ENCODE measurements at regions not wholly inside any gene's neighbourhood (a gene's known extent, or its start where the extent isn't known, plus 50 kb on each side); places are given as distances from the start of the nearest gene placed in this dataset.

GRCh38 chr20:39333211-39333610 lies 371.1 kb downstream of the DHX35 start:
- no peak for DNase-seq

- DNase-seq: no peak
These were observed 366.2 kb downstream of the DHX35 start for GRCh38 chr20:39328347-39328746.

- DNase-seq: no peak
These were observed 363.9 kb downstream of the DHX35 start for GRCh38 chr20:39326050-39326449.

DNA sequence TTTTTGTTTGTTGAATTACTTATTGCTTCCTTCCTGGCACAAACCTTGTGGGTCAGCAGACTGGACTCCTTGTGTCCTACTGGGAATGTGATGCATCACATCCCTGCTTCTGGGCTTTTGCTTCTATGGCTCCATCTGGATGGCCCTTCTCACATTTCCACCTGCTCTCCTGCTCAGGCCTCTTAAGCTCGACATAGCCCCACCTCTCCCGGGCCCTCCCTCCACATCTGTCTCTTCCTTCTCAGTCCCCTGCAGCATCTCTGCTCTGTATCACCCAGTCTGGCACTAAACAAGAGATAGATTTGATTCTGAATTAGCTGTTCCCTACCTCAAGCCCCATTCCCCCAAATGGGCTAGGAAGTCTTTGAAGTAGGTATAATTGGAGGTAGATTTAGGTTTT lies 356.8 kb downstream of the DHX35 start:
- DNase-seq: no peak

GRCh38 chr20:39312676-39313075 lies 350.5 kb downstream of the DHX35 start:
- DNase-seq: no peak

DNA sequence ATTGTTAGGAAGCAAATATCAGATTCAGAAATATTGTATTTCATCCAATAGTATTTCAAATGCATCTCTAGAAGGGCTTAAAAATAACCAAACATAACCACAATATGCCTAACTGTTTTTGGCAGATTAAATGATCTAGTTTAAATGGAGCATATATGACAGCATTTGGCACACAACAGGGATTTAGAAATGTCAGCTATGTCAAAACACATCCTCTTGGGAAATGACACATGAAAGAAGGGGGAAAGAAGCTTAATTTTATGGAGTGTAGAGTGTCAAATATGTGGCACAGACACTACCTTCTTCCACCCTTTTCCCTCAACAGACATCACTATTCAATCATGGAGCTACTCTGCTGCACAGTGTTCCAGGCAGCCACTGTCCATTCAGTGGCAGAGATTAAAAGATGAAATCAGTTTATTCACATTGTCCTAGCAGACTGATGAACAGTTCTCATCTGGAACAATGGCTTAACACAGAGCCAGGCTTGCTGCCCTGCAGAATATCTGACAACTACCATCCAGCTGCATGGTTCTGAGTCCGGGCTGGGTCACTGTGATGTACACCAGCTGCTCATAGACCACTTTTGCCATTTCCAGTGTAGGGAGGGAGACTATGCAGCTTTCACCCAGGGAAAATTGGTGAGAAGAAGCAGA lies 349.8 kb downstream of the DHX35 start:
- DNase-seq: no peak

DNA sequence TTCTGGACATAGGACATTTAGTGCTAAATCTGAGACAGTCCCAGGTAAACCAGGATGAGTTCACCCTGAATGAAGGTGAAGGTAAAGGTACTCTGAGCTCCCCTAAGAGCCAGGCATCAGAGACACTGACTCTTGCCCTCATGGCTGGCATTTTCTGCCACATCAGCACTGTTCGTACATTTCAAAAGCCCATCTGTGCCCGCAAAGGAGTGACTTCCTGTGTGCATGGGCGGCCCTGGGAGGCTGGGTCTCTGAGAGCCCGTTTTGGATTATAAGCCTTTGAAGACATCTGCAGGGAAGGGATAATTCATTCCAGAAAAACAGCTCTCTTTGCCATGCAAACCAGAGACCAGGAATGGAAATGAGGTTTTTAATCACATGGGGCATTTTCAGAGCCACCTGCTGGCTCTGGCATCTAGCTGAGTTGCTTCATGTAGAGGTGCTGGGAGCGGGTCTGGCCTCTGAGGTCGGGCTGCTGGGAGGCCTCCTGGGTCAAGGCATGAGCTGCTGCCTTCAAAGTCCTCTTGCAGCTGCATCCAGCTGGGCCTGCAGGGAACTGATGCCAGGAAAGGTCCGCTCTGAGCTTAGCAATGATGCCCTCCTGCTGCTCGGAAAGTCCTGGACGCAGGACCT lies 348.3 kb downstream of the DHX35 start:
- no peak for DNase-seq

DNA sequence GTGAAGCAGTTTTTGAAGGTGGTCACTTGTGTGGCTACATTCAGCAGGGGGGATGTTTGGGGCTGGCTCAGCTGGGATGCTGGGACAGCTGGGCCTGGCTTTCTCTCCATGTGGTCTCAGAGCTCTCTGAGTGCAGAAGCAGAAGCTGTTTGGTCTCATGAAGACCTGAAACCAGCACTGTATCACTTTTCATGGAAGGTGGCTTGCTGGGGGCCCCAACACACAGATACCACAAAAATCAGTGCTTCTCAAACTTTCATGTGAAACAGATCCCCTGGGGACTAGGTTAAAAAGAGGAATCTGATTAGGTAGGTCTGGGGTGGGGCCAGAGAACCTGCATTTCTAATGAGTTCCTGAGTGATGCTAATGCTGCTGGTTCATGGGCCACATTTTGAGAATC lies 347.3 kb downstream of the DHX35 start:
- DNase-seq: no peak

DNA sequence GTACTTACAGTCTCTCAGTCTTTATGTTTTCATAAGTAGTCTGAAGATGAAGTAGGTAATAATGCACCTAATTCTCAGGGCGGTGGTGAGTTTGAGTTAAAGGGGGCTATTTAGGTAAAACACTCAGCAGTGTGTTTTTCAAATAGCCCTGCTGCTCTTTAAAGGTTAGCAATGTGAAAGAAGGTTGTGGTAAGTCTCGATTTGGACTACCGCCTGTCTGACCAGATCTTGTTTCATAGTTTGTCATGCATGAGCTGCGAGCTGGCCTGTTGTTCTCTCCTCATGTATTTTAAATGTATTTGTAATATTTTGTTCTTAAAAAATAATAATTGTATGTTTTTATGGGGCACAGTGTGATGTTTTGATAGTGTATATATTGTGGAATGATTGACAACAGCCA lies 340.2 kb downstream of the DHX35 start:
- no peak for DNase-seq

DNA sequence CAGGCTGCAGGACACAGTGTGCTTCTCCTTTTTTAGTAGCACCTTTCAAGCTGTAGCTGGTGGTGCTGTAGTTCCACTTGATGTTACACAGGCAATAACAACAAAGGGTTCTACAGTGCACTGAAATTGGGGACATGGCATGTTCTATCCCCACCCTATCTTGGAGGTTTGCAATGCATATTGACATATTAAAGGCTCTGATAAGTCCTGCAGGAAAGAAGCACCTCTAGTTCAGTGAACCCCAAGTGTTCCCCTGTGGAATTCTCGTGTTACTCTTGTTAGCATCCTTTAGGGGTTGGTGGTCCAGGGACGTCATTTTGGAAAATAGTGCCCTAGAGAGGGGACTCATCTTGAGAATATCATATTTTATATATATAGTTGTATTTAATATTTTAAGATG lies 337.6 kb downstream of the DHX35 start:
- no peak for DNase-seq

- DNase-seq: no peak
These were observed 336.7 kb downstream of the DHX35 start for GRCh38 chr20:39298571-39299506.

DNA sequence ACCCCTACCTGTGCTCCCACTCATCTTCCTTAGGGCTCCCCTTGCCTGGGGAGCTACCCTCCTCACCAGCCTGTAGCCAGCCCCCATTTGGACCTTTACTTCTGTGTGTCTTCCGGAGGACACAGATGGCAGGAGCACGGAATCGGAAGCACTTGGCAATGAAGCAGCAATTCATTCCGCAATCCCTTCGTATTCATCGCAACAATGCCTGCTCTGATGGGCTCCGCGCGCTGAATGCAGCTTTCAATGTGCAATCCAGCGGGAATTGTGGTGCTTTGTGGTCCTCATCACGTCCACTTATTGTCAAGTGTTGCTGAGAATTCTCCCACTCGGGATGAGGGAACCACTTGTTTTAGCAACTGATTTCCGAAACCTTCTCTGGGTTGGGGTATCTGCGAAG lies 336.0 kb downstream of the DHX35 start:
- no peak for DNase-seq

DNA sequence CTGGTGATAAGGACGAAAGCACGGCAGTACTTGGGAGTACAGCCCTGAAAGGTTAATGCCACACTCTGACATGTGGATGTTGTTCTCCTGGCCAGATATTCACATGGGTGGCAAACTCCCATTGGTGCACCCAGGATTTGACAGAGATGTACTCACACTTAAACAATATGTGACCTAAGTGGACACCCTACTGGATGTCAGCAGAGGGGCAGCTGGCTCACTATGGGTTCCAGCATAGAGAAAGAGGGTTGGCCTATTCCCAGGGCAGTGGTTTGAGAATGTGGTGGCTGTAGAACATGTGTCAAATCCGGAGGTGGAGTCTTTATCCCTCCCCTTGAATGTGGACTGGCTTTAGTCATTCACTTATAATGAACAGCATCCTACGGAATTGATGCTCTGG lies 333.2 kb downstream of the DHX35 start:
- DNase-seq: no peak

GRCh38 chr20:39294137-39294725 lies 332.1 kb downstream of the DHX35 start:
- no peak for DNase-seq

DNA sequence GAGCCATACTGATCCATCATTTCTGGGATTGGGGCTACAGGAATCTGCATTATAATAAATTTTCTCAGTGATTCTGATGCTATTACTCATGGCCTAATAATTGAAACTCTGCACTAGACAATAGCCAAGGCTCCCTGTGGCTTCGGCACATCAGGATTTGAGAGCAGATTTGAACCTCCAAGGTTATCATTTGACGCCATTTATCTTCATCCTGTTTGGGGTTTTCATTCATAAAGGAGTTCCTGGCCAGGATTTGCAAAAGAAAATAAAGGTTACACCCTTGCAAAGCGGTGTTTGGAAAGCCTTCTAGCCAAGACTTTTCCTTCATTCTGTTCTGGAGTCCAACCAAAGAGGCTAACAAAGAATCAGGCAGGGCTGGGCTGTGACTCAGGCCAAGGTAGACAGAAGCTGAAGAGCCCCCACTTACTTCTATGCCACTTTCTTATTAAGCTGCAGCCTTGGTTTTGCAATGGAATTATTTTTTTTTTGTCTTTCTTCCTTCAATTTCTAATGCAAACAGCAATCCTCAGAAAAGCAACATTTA lies 330.1 kb downstream of the DHX35 start:
- no peak for DNase-seq

GRCh38 chr20:39291301-39291700 lies 329.2 kb downstream of the DHX35 start:
- no peak for DNase-seq

GRCh38 chr20:39290575-39290974 lies 328.4 kb downstream of the DHX35 start:
- no peak for DNase-seq

- DNase-seq: no peak
These were observed 327.7 kb downstream of the DHX35 start for GRCh38 chr20:39289831-39290230.

- DNase-seq: no peak
These were observed 327.2 kb downstream of the DHX35 start for GRCh38 chr20:39289316-39289715.

DNA sequence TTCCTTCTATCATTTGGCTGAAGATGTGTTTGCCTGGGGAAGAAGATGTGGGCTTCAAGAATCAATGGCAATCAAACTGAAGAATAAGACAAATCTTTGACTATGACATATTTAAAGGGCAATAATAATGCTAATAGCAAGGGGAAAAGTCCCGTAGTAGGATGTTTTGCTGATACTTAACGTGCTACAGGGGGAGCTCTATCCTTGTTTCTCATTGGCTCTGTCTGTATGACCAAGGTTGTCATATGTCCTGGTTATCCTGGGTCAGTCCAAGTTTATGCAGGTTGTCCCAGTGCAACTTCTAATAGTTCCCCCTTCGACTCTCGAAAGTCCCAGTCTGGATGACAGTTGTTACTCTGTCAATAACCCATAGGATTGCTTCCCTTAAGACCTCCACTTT lies 321.3 kb downstream of the DHX35 start:
- DNase-seq: no peak

GRCh38 chr20:39282619-39283092 lies 320.5 kb downstream of the DHX35 start:
- no peak for DNase-seq

DNA sequence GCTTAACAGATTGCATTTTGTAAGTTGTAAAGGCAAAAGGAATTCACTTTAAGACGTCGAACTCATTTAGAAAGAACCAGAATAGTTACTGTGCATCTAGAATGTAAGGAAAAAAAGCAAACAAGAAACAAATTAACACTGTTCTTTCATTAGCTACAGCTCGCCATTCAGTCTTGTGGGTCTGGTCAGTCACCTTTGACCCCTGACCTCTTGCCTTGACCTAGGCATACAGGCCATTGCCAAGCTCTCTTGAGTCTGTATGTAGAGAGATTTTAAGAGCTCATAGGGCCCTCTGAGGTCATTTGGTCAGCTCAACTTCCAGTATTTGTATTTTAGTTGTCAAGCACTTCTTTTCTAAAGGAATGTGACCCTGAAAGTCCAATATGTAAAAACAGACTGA lies 318.7 kb downstream of the DHX35 start:
- no peak for DNase-seq

- DNase-seq: no peak
These were observed 316.2 kb downstream of the DHX35 start for GRCh38 chr20:39278230-39278788.
